OCI-LY1 (cell line): ENCODE measurements at regions not wholly inside any gene's neighbourhood (a gene's known extent, or its start where the extent isn't known, plus 50 kb on each side); places are given as distances from the start of the nearest gene placed in this dataset.

ENCODE experiments used
- H2AFZ ChIP-seq: fragments of 200-600 bp; sonication (generic), shearing (Covaris generic); 2 replicates; pipeline ENCODE4 v1.6.0; 2014; ENCODE audit warnings: antibody characterized with exemption, mild to moderate bottlenecking, low read length
- H3F3A ChIP-seq: fragments of 200-600 bp; sonication (generic), shearing (Covaris generic); 2 replicates; pipeline ENCODE4 v1.6.0; 2014; ENCODE audit warnings: mild to moderate bottlenecking, antibody characterized with exemption, low read length, moderate library complexity; ENCODE audit not compliant: insufficient read depth
- H3K27ac ChIP-seq: fragments of 200-600 bp; sonication (generic); 2 replicates; pipeline ENCODE4 v1.5.1; 2014; ENCODE audit warnings: low read length, mixed run types, mild to moderate bottlenecking, low read depth; ENCODE audit not compliant: poor library complexity, severe bottlenecking
- H3K27me3 ChIP-seq: fragments of 200-600 bp; sonication (generic); 2 replicates; pipeline ENCODE4 v1.6.0; 2014; ENCODE audit warnings: antibody characterized with exemption, mild to moderate bottlenecking, low read length, moderate library complexity; ENCODE audit not compliant: insufficient read depth
- H3K36me3 ChIP-seq: fragments of 200-600 bp; sonication (generic); 2 replicates; pipeline ENCODE4 v1.6.1; 2014; ENCODE audit warnings: mild to moderate bottlenecking, antibody characterized with exemption, low read length, moderate library complexity, mixed read lengths; ENCODE audit not compliant: insufficient read depth
- H3K4me1 ChIP-seq: fragments of 200-600 bp; sonication (generic); 2 replicates; pipeline ENCODE4 v1.5.1; 2014; ENCODE audit warnings: mild to moderate bottlenecking, low read length, moderate library complexity; ENCODE audit not compliant: insufficient read depth, severe bottlenecking
- H3K4me2 ChIP-seq: fragments of 200-600 bp; sonication (generic), shearing (Covaris generic); 2 replicates; pipeline ENCODE4 v1.6.1; 2014; ENCODE audit warnings: low read length
- H3K4me3 ChIP-seq: fragments of 200-600 bp; sonication (generic); 2 replicates; pipeline ENCODE4 v1.5.1; 2014; ENCODE audit warnings: low read length, low read depth, mild to moderate bottlenecking, mixed read lengths; ENCODE audit not compliant: poor library complexity, severe bottlenecking
- H3K79me2 ChIP-seq: fragments of 200-600 bp; shearing (Covaris generic); 2 replicates; pipeline ENCODE4 v1.6.1; 2016; ENCODE audit warnings: mixed run types, low read length, mixed read lengths; ENCODE audit not compliant: insufficient read depth
- H3K9ac ChIP-seq: fragments of 200-600 bp; sonication (generic), shearing (Covaris generic); 2 replicates; pipeline ENCODE4 v1.6.1; 2014; ENCODE audit warnings: mild to moderate bottlenecking, low read length, mixed read lengths
- H3K9me2 ChIP-seq: fragments of 200-600 bp; sonication (generic), shearing (Covaris generic); 2 replicates; pipeline ENCODE4 v1.6.1; 2014; ENCODE audit warnings: low read depth, mild to moderate bottlenecking, low read length, mixed read lengths
- H3K9me3 ChIP-seq: fragments of 200-600 bp; shearing (Covaris generic); 2 replicates; pipeline ENCODE4 v1.6.1; 2014; ENCODE audit warnings: low read length, mixed read lengths
- H4K20me1 ChIP-seq: fragments of 200-600 bp; sonication (generic), shearing (Covaris generic); 2 replicates; pipeline ENCODE4 v1.6.0; 2016; ENCODE audit warnings: mild to moderate bottlenecking, low read length; ENCODE audit not compliant: insufficient read depth
- CTCF ChIP-seq: fragments of 200-600 bp; sonication (generic), shearing (Covaris generic); IDR thresholded peaks from 2 replicates; pipeline ENCODE4 v1.5.1; 2017; ENCODE audit warnings: mild to moderate bottlenecking, antibody characterized with exemption, low read length, moderate library complexity, mixed read lengths
- EZH2 ChIP-seq: fragments of 200-600 bp; sonication (generic), shearing (Covaris generic); IDR thresholded peaks from 2 replicates; pipeline ENCODE4 v1.8.0; 2017; ENCODE audit warnings: borderline replicate concordance, mixed run types, mild to moderate bottlenecking, antibody characterized with exemption, low read length, moderate library complexity, mixed read lengths

GRCh38 chr11:128354476-128354875, 232.9 kb downstream of the ETS1 start:
- H3K27ac ChIP-seq, result no peak overlapping the region
- H3K9me3 ChIP-seq, result no peaks in the 10 kb centered on the region
- H2AFZ ChIP-seq, result no peak overlapping the region
- no peak overlapping the region for H3K9ac ChIP-seq
- no peak overlapping the region for H3K4me3 ChIP-seq
- no peaks in the 10 kb centered on the region for H3F3A ChIP-seq
- no peaks in the 10 kb centered on the region for H4K20me1 ChIP-seq
- no peaks in the 10 kb centered on the region for H3K27me3 ChIP-seq
- TF ChIP-seq CTCF (no peak), EZH2 (no peak)
- H3K9me2 ChIP-seq, result no peaks in the 10 kb centered on the region
- no peaks in the 10 kb centered on the region for H3K79me2 ChIP-seq
- no peaks in the 10 kb centered on the region for H3K36me3 ChIP-seq
- H3K4me1 ChIP-seq, result no peaks in the 10 kb centered on the region
- no peak overlapping the region for H3K4me2 ChIP-seq

- no peaks in the 10 kb centered on the region for H4K20me1 ChIP-seq
- H3K9ac ChIP-seq, result no peak overlapping the region
- H3F3A ChIP-seq, result no peaks in the 10 kb centered on the region
Measured at GRCh38 chr11:128351168-128351567, 236.2 kb downstream of the ETS1 start.

GRCh38 chr11:128349650-128350299, 237.6 kb downstream of the ETS1 start:
- Histone ChIP-seq H3K36me3 (no peaks in the 10 kb centered on the region), H3K9me2 (no peaks in the 10 kb centered on the region), H3K4me2 (no peak overlapping the region), H4K20me1 (no peaks in the 10 kb centered on the region), H3K27me3 (no peaks in the 10 kb centered on the region), H3K4me1 (no peaks in the 10 kb centered on the region), H3K79me2 (no peaks in the 10 kb centered on the region), H3K9me3 (no peaks in the 10 kb centered on the region), H2AFZ (no peak overlapping the region), H3K27ac (no peak overlapping the region), H3K9ac (no peak overlapping the region), H3F3A (no peaks in the 10 kb centered on the region), H3K4me3 (no peak overlapping the region)
- TF ChIP-seq EZH2, result no peak

More at GRCh38 chr11:128351168-128351567, 236.2 kb downstream of the ETS1 start:
- Histone ChIP-seq H3K9me2 (no peaks in the 10 kb centered on the region), H3K4me3 (no peak overlapping the region), H3K79me2 (no peaks in the 10 kb centered on the region), H3K9me3 (no peaks in the 10 kb centered on the region), H3K4me2 (no peak overlapping the region), H2AFZ (no peak overlapping the region), H3K36me3 (no peaks in the 10 kb centered on the region), H3K27me3 (no peaks in the 10 kb centered on the region), H3K4me1 (no peaks in the 10 kb centered on the region), H3K27ac (no peak overlapping the region)
- TF ChIP-seq CTCF (no peak), EZH2 (no peak)

GRCh38 chr11:128346804-128347203, 240.6 kb downstream of the ETS1 start:
- Histone ChIP-seq H4K20me1 (no peaks in the 10 kb centered on the region), H3K27me3 (no peaks in the 10 kb centered on the region), H3K4me2 (no peak overlapping the region), H3F3A (no peaks in the 10 kb centered on the region), H3K27ac (no peak overlapping the region), H3K9ac (no peak overlapping the region), H3K4me1 (no peaks in the 10 kb centered on the region), H3K79me2 (no peaks in the 10 kb centered on the region), H3K9me3 (no peaks in the 10 kb centered on the region), H3K9me2 (no peaks in the 10 kb centered on the region), H2AFZ (no peak overlapping the region), H3K36me3 (no peaks in the 10 kb centered on the region), H3K4me3 (no peak overlapping the region)
- no peak for TF ChIP-seq EZH2
- TF ChIP-seq CTCF, result no peak
